HEK293 (cell line): ENCODE measurements at regions not wholly inside any gene's neighbourhood (a gene's known extent, or its start where the extent isn't known, plus 50 kb on each side); places are given as distances from the start of the nearest gene placed in this dataset.

ENCODE experiments used
- CTCF ChIA-PET: fragments of 350-600 bp; formaldehyde crosslinking; extraction: SDS; loops from one replicate; lab custom pipeline; 2021; ENCODE audit warnings: antibody characterized with exemption; lab: Yijun Ruan, JAX
- POLR2A ChIA-PET: fragments of 300-600 bp; formaldehyde crosslinking; extraction: SDS; loops from one replicate; lab custom pipeline; 2020; ENCODE audit warnings: antibody characterized with exemption, inconsistent platforms; lab: Yijun Ruan, JAX
- H3K27ac ChIP-seq: fragments of 200-500 bp; sonication (Bioruptor generic); 2 replicates; pipeline ENCODE4 v1.5.1; 2014; ENCODE audit warnings: low read depth, low read length, control low read depth, inconsistent platforms; ENCODE audit errors: extremely low read depth
- H3K36me3 ChIP-seq, 2 experiments: fragments of 200-500 bp in 1 of 2; sonication (Bioruptor generic) in 1 of 2; 1 replicate in 1 of 2; 2 replicates in 1 of 2; pipeline ENCODE4 v1.5.1; 2014 to 2017; ENCODE audit warnings: inconsistent platforms in 2 of 2, low read length in 2 of 2; ENCODE audit not compliant: control insufficient read depth in 2 of 2, insufficient read depth in 1 of 2
- H3K4me1 ChIP-seq: fragments of 200-500 bp; sonication (Bioruptor generic); 2 replicates; pipeline ENCODE4 v1.5.1; 2014; ENCODE audit warnings: mild to moderate bottlenecking, low read length, inconsistent platforms; ENCODE audit not compliant: control insufficient read depth, insufficient read depth
- H3K4me3 ChIP-seq: 2 replicates; pipeline ENCODE4 v1.5.1; 2011; ENCODE audit warnings: low read depth, mild to moderate bottlenecking, control low read depth, low read length, moderate library complexity
- H3K9me3 ChIP-seq: fragments of 200-500 bp; sonication (Bioruptor generic); 2 replicates; pipeline ENCODE4 v1.5.1; 2014; ENCODE audit warnings: low read depth, low read length, inconsistent platforms; ENCODE audit not compliant: control insufficient read depth, insufficient read depth
- ZFP37 ChIP-seq: fragments of 450-650 bp; formaldehyde crosslinking; IDR thresholded peaks from 2 replicates; pipeline ENCODE4 v1.5.1; 2016; ENCODE audit warnings: missing biosample characterization, missing genetic modification characterization
- ZNF114 ChIP-seq: fragments of 450-650 bp; formaldehyde crosslinking; IDR thresholded peaks from 2 replicates; pipeline ENCODE4 v1.5.0; 2017; ENCODE audit warnings: missing biosample characterization, missing genetic modification characterization
- ZNF121 ChIP-seq: fragments of 450-650 bp; formaldehyde crosslinking; IDR thresholded peaks from 2 replicates; pipeline ENCODE4 v1.5.1; 2016; ENCODE audit warnings: missing biosample characterization, missing genetic modification characterization
- ZNF175 ChIP-seq: fragments of 450-650 bp; formaldehyde crosslinking; IDR thresholded peaks from 2 replicates; pipeline ENCODE4 v1.5.1; 2016; ENCODE audit warnings: missing biosample characterization, missing genetic modification characterization
- ZNF184 ChIP-seq: fragments of 450-650 bp; IDR thresholded peaks from 2 replicates; pipeline ENCODE4 v1.5.1; 2018; ENCODE audit warnings: missing biosample characterization, mild to moderate bottlenecking, missing genetic modification characterization
- ZNF23 ChIP-seq: fragments of 450-650 bp; formaldehyde crosslinking; IDR thresholded peaks from 2 replicates; pipeline ENCODE4 v1.5.1; 2016; ENCODE audit warnings: missing biosample characterization, missing genetic modification characterization, borderline replicate concordance
- ZNF292 ChIP-seq: fragments of 450-650 bp; formaldehyde crosslinking; IDR thresholded peaks from 2 replicates; pipeline ENCODE4 v1.5.1; 2016; ENCODE audit warnings: low read depth, missing biosample characterization, missing genetic modification characterization, borderline replicate concordance
- ZNF311 ChIP-seq: fragments of 450-650 bp; formaldehyde crosslinking; IDR thresholded peaks from 2 replicates; pipeline ENCODE4 v1.5.1; 2017; ENCODE audit warnings: missing biosample characterization, missing genetic modification characterization, borderline replicate concordance
- ZNF48 ChIP-seq: fragments of 450-650 bp; formaldehyde crosslinking; IDR thresholded peaks from 2 replicates; pipeline ENCODE4 v1.5.1; 2016; ENCODE audit warnings: missing biosample characterization, missing genetic modification characterization
- ZNF571 ChIP-seq: fragments of 450-650 bp; formaldehyde crosslinking; IDR thresholded peaks from 2 replicates; pipeline ENCODE4 v1.5.0; 2017; ENCODE audit warnings: missing biosample characterization, missing genetic modification characterization
- ZNF585B ChIP-seq: fragments of 450-650 bp; formaldehyde crosslinking; IDR thresholded peaks from 2 replicates; pipeline ENCODE4 v1.5.1; 2016; ENCODE audit warnings: missing biosample characterization, missing genetic modification characterization
- ZNF658 ChIP-seq: fragments of 450-650 bp; formaldehyde crosslinking; IDR thresholded peaks from 2 replicates; pipeline ENCODE4; 2016; ENCODE audit warnings: missing biosample characterization, missing genetic modification characterization
- ZNF670 ChIP-seq: fragments of 450-650 bp; formaldehyde crosslinking; IDR thresholded peaks from 2 replicates; pipeline ENCODE4 v1.5.1; 2016; ENCODE audit warnings: missing biosample characterization, missing genetic modification characterization, low read depth
- ZNF747 ChIP-seq: fragments of 450-650 bp; formaldehyde crosslinking; IDR thresholded peaks from 2 replicates; pipeline ENCODE4 v1.5.1; 2016; ENCODE audit warnings: missing biosample characterization, missing genetic modification characterization
- ZNF777 ChIP-seq: fragments of 450-650 bp; formaldehyde crosslinking; IDR thresholded peaks from 2 replicates; pipeline ENCODE4 v1.5.1; 2017; ENCODE audit warnings: missing biosample characterization, missing genetic modification characterization, borderline replicate concordance
- ZNF830 ChIP-seq: fragments of 450-650 bp; IDR thresholded peaks from 2 replicates; pipeline ENCODE4 v1.5.0; 2018; ENCODE audit warnings: missing biosample characterization, missing genetic modification characterization, low read depth, mild to moderate bottlenecking, moderate library complexity
- ZNF837 ChIP-seq: fragments of 450-650 bp; formaldehyde crosslinking; IDR thresholded peaks from 2 replicates; pipeline ENCODE4 v1.5.1; 2016; ENCODE audit warnings: missing biosample characterization, missing genetic modification characterization
- TF ChIP-seq, protein P1 (sequence below): fragments of 450-650 bp; formaldehyde crosslinking; IDR thresholded peaks from 2 replicates; pipeline ENCODE4 v1.5.1; 2016; ENCODE audit warnings: missing biosample characterization, missing genetic modification characterization
- TF ChIP-seq, protein P2 (sequence below): fragments of 450-650 bp; formaldehyde crosslinking; IDR thresholded peaks from 2 replicates; pipeline ENCODE4 v1.5.1; 2016; ENCODE audit warnings: missing biosample characterization, missing genetic modification characterization
- TF ChIP-seq, protein P3 (sequence below): fragments of 450-650 bp; formaldehyde crosslinking; IDR thresholded peaks from 2 replicates; pipeline ENCODE4 v1.5.1; 2016; ENCODE audit warnings: missing biosample characterization, missing genetic modification characterization
- TF ChIP-seq, protein P4 (sequence below): fragments of 450-650 bp; formaldehyde crosslinking; IDR thresholded peaks from 2 replicates; pipeline ENCODE4 v1.5.1; 2016; ENCODE audit warnings: missing biosample characterization, missing genetic modification characterization, low read depth

DNA sequence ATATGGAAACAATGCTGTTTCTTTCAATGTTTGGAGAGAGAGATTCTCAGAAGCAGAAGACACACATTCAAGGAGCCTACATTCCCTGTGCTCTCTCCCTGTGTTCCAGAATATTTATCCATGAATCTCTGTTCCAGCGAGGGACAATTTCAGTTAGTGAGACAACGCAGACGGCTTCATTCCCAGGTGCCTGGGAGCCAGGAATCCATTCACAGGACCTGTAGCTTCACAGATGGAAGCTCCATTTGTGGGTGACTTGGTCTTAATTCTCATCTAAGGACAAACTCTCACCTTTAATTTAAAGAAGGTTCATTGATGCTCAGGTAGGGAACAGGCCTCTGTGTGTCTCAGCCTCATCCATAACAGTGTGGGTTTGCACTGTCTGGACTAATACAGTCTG is 1156.6 kb downstream of the RPIA start:
- H3K36me3 ChIP-seq, result no peaks in the 10 kb centered on the region
- H3K27ac ChIP-seq, result no peak overlapping the region
- no peak overlapping the region for H3K4me3 ChIP-seq
- no peaks in the 10 kb centered on the region for H3K4me1 ChIP-seq
- CTCF ChIA-PET, result interaction anchor here (0.6 kb wide), 1 partner anchor 1012 kb away, joined by 4 read pairs; no protein-coding TSS in a partner anchor
- H3K9me3 ChIP-seq, result no peaks in the 10 kb centered on the region
- POLR2A ChIA-PET, result no interaction called here
- TF ChIP-seq ZFP37 (tag by site-specific recombination), result no peak
- no peak for TF ChIP-seq ZNF837 (tag by site-specific recombination)
- no peak for TF ChIP-seq ZNF658
- TF ChIP-seq ZNF571 (tag by site-specific recombination), result no peak
- TF ChIP-seq, protein P1, sequence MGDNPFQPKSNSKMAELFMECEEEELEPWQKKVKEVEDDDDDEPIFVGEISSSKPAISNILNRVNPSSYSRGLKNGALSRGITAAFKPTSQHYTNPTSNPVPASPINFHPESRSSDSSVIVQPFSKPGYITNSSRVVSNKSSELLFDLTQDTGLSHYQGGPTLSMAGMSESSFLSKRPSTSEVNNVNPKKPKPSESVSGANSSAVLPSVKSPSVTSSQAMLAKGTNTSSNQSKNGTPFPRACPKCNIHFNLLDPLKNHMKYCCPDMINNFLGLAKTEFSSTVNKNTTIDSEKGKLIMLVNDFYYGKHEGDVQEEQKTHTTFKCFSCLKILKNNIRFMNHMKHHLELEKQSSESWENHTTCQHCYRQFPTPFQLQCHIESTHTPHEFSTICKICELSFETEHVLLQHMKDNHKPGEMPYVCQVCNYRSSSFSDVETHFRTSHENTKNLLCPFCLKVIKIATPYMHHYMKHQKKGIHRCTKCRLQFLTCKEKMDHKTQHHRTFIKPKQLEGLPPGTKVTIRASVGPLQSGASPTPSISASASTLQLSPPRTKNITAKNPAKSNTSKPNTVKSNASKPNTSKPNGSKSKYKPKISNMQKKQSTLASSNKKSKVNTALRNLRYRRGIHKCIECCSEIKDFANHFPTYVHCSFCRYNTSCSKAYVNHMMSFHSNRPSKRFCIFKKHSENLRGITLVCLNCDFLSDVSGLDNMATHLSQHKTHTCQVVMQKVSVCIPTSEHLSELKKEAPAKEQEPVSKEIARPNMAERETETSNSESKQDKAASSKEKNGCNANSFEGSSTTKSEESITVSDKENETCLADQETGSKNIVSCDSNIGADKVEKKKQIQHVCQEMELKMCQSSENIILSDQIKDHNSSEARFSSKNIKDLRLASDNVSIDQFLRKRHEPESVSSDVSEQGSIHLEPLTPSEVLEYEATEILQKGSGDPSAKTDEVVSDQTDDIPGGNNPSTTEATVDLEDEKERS (tag by site-specific recombination), result no peak
- no peak for TF ChIP-seq ZNF121 (tag by site-specific recombination)
- no peak for TF ChIP-seq ZNF175 (tag by site-specific recombination)
- TF ChIP-seq ZNF23, result no peak
- TF ChIP-seq ZNF184 (tag by site-specific recombination), result no peak
- TF ChIP-seq, protein P2, sequence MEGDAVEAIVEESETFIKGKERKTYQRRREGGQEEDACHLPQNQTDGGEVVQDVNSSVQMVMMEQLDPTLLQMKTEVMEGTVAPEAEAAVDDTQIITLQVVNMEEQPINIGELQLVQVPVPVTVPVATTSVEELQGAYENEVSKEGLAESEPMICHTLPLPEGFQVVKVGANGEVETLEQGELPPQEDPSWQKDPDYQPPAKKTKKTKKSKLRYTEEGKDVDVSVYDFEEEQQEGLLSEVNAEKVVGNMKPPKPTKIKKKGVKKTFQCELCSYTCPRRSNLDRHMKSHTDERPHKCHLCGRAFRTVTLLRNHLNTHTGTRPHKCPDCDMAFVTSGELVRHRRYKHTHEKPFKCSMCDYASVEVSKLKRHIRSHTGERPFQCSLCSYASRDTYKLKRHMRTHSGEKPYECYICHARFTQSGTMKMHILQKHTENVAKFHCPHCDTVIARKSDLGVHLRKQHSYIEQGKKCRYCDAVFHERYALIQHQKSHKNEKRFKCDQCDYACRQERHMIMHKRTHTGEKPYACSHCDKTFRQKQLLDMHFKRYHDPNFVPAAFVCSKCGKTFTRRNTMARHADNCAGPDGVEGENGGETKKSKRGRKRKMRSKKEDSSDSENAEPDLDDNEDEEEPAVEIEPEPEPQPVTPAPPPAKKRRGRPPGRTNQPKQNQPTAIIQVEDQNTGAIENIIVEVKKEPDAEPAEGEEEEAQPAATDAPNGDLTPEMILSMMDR (tag by site-specific recombination), result no peak
- no peak for TF ChIP-seq ZNF48 (tag by site-specific recombination)
- TF ChIP-seq ZNF747 (tag by site-specific recombination), result no peak
- no peak for TF ChIP-seq ZNF114
- TF ChIP-seq, protein P3, sequence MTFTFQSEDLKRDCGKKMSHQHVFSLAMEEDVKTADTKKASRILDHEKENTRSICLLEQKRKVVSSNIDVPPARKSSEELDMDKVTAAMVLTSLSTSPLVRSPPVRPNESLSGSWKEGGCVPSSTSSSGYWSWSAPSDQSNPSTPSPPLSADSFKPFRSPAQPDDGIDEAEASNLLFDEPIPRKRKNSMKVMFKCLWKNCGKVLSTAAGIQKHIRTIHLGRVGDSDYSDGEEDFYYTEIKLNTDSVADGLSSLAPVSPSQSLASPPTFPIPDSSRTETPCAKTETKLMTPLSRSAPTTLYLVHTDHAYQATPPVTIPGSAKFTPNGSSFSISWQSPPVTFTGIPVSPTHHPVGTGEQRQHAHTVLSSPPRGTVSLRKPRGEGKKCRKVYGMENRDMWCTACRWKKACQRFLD, result no peak
- TF ChIP-seq ZNF292 (tag by site-specific recombination), result no peak
- TF ChIP-seq ZNF670 (tag by site-specific recombination), result no peak
- TF ChIP-seq, protein P4, sequence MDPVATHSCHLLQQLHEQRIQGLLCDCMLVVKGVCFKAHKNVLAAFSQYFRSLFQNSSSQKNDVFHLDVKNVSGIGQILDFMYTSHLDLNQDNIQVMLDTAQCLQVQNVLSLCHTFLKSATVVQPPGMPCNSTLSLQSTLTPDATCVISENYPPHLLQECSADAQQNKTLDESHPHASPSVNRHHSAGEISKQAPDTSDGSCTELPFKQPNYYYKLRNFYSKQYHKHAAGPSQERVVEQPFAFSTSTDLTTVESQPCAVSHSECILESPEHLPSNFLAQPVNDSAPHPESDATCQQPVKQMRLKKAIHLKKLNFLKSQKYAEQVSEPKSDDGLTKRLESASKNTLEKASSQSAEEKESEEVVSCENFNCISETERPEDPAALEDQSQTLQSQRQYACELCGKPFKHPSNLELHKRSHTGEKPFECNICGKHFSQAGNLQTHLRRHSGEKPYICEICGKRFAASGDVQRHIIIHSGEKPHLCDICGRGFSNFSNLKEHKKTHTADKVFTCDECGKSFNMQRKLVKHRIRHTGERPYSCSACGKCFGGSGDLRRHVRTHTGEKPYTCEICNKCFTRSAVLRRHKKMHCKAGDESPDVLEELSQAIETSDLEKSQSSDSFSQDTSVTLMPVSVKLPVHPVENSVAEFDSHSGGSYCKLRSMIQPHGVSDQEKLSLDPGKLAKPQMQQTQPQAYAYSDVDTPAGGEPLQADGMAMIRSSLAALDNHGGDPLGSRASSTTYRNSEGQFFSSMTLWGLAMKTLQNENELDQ (tag by site-specific recombination), result no peak
- TF ChIP-seq ZNF777, result no peak
- TF ChIP-seq, all 188 proteins: peak for 0

DNA sequence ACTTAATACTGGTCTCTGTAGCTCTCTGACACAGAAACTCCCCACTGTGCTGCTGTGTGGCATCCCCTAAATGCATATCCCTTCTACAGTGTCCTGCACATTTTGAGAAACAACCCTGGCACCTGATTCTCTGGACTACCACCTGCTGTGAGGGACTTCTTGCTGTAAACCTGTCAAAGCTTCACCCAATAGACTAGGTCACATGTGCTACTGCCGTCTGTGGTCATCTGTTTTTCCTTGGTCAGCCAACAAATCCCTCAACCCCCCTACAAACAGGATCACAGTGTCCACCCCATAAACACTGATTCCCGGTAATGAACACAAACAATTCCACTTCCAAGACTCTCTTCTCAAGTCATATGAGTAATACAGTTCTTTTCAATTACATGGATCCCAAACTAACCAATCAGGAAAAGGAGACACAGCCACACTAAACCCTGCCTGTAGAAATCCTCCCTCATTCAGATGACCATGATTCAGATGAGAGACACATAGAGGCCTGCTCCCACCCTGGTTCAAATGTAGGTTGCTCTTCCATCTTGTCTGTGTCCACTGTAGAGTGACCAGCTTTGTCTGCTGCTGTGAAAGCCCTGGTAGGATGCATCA is 1157.4 kb downstream of the RPIA start:
- H3K27ac ChIP-seq, result no peak overlapping the region
- no peaks in the 10 kb centered on the region for H3K4me1 ChIP-seq
- no peaks in the 10 kb centered on the region for H3K9me3 ChIP-seq
- no peak overlapping the region for H3K4me3 ChIP-seq
- CTCF ChIA-PET, result no interaction called here
- TF ChIP-seq ZNF585B (tag by site-specific recombination) (no peak), ZNF670 (tag by site-specific recombination) (no peak), ZNF830 (tag by site-specific recombination) (no peak), ZNF311 (tag by site-specific recombination) (no peak)
- TF ChIP-seq, all 188 proteins: peak for 0
- POLR2A ChIA-PET, result no interaction called here
- no peaks in the 10 kb centered on the region for H3K36me3 ChIP-seq
